ENCODE measurements at regions not wholly inside any gene's neighbourhood (a gene's known extent, or its start where the extent isn't known, plus 50 kb on each side); places are given as distances from the start of the nearest gene placed in this dataset.
"Not testable (repeated sequence)": the region's sequence is repeated elsewhere in the genome, so short reads cannot be mapped to it uniquely, and the experiment has no call there.

- Mint-ChIP-seq H3K27me3 (no peaks in the 10 kb centered on the region), H3K27ac (no peak overlapping the region), H3K9me3 (ENCODE audit: low read depth) (peaks cover 16% of the 10 kb centered on the region), H3K36me3 (ENCODE audit: insufficient read depth) (peaks cover 6% of the 10 kb centered on the region), H3K4me3 (ENCODE audit: low read depth) (no peak overlapping the region), H3K4me1 (ENCODE audit: low read depth) (no peaks in the 10 kb centered on the region)
- DNase-seq (ENCODE audit: low spot score, unreplicated experiment) = no peak
- TF ChIP-seq CTCF (IDR thresholded peaks at IDR 0.05; ENCODE audit: unreplicated experiment) = no peak
Measured at GRCh38 chr13:54775501-54776191, 1747.0 kb downstream of the OLFM4 start.

- DNase-seq (ENCODE audit: low spot score, unreplicated experiment) = no peak
- Mint-ChIP-seq H3K27me3 (no peaks in the 10 kb centered on the region), H3K4me3 (ENCODE audit: low read depth) (no peak overlapping the region), H3K9me3 (ENCODE audit: low read depth) (peaks cover 4% of the 10 kb centered on the region), H3K36me3 (ENCODE audit: insufficient read depth) (peaks cover 6% of the 10 kb centered on the region), H3K27ac (no peak overlapping the region), H3K4me1 (ENCODE audit: low read depth) (no peaks in the 10 kb centered on the region)
- no peak for TF ChIP-seq CTCF (IDR thresholded peaks at IDR 0.05; ENCODE audit: unreplicated experiment)
Measured at GRCh38 chr13:54787754-54788153, 1759.1 kb downstream of the OLFM4 start.

- peaks cover 1% of the 10 kb centered on the region for H3K36me3 Mint-ChIP-seq (ENCODE audit: insufficient read depth)
- DNase-seq (ENCODE audit: low spot score, unreplicated experiment) = no peak
- H3K27ac Mint-ChIP-seq = no peak overlapping the region
- H3K27me3 Mint-ChIP-seq = no peaks in the 10 kb centered on the region
- no peak for TF ChIP-seq CTCF (IDR thresholded peaks at IDR 0.05; ENCODE audit: unreplicated experiment)
- no peaks in the 10 kb centered on the region for H3K4me1 Mint-ChIP-seq (ENCODE audit: low read depth)
- no peaks in the 10 kb centered on the region for H3K9me3 Mint-ChIP-seq (ENCODE audit: low read depth)
- no peak overlapping the region for H3K4me3 Mint-ChIP-seq (ENCODE audit: low read depth)
Measured at GRCh38 chr13:54799621-54800226, 1771.1 kb downstream of the OLFM4 start.

- no peak overlapping the region for H3K4me3 Mint-ChIP-seq (ENCODE audit: low read depth)
- no peak for DNase-seq (ENCODE audit: low spot score, unreplicated experiment)
- no peak overlapping the region for H3K27ac Mint-ChIP-seq
- no peaks in the 10 kb centered on the region for H3K27me3 Mint-ChIP-seq
- H3K4me1 Mint-ChIP-seq (ENCODE audit: low read depth) = no peaks in the 10 kb centered on the region
- H3K9me3 Mint-ChIP-seq (ENCODE audit: low read depth) = no peaks in the 10 kb centered on the region
- peaks cover 1% of the 10 kb centered on the region for H3K36me3 Mint-ChIP-seq (ENCODE audit: insufficient read depth)
- TF ChIP-seq CTCF (IDR thresholded peaks at IDR 0.05; ENCODE audit: unreplicated experiment) = no peak
Measured at GRCh38 chr13:54802226-54802625, 1773.6 kb downstream of the OLFM4 start.

- Mint-ChIP-seq H3K4me3 (ENCODE audit: low read depth) (no peak overlapping the region), H3K36me3 (ENCODE audit: insufficient read depth) (no peaks in the 10 kb centered on the region), H3K4me1 (ENCODE audit: low read depth) (no peaks in the 10 kb centered on the region), H3K27ac (no peak overlapping the region), H3K27me3 (no peaks in the 10 kb centered on the region), H3K9me3 (ENCODE audit: low read depth) (peaks cover 2% of the 10 kb centered on the region)
- no peak for TF ChIP-seq CTCF (IDR thresholded peaks at IDR 0.05; ENCODE audit: unreplicated experiment)
- DNase-seq (ENCODE audit: low spot score, unreplicated experiment) = no peak
Measured at GRCh38 chr13:54805743-54806142, 1777.1 kb downstream of the OLFM4 start.

- not testable (repeated sequence) for H3K27ac Mint-ChIP-seq; H3K4me1 Mint-ChIP-seq (ENCODE audit: low read depth); H3K4me3 Mint-ChIP-seq (ENCODE audit: low read depth); DNase-seq (ENCODE audit: low spot score, unreplicated experiment); H3K27me3 Mint-ChIP-seq; H3K36me3 Mint-ChIP-seq (ENCODE audit: insufficient read depth)
- H3K9me3 Mint-ChIP-seq (ENCODE audit: low read depth) = peaks cover 30% of the 10 kb centered on the region
Measured at GRCh38 chr13:54821938-54822470, 1793.4 kb downstream of the OLFM4 start.

- H3K27me3 Mint-ChIP-seq; DNase-seq (ENCODE audit: low spot score, unreplicated experiment); H3K4me3 Mint-ChIP-seq (ENCODE audit: low read depth); H3K27ac Mint-ChIP-seq; H3K36me3 Mint-ChIP-seq (ENCODE audit: insufficient read depth); H3K4me1 Mint-ChIP-seq (ENCODE audit: low read depth): not testable (repeated sequence)
- H3K9me3 Mint-ChIP-seq (ENCODE audit: low read depth) = peaks cover 32% of the 10 kb centered on the region
Measured at GRCh38 chr13:54829391-54830068, 1800.9 kb downstream of the OLFM4 start.
